ENCODE measurements at regions not wholly inside any gene's neighbourhood (a gene's known extent, or its start where the extent isn't known, plus 50 kb on each side); places are given as distances from the start of the nearest gene placed in this dataset.

DNA sequence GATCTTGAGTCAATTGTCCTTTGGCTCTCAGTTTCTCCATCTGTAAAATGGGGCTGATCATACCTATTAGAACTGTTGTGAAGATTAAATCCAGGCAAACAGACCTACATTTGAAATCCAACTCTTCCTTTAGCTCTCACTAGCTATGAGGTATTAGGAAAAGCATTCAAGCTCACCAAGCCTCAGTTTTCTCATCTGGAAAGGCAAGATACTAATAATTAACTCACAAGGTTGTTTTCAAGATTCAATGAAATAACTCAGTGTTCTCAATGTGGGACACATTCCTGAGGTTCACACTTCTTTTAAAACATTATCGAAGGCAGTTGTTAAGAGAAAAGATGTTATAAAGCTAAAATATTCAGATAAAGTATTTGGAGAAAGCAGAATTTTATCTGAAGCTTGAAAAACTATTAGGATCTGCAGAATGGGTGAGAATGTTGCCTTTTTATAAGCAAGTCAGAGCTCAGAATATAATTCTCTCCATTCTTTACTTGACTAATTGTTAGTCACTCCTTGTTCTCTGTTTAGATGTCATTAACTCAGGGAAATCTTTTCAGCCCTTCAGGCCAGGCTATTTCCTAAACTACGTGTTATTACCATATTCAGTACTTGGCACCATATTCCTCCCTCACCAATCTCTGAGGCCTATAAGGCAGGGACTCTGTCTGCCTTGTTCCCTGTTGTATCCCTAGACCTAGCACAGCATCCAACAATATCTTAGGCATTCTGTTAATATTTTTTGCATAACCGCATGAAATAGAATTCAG, 72.0 kb upstream of the VAV3 start:
- TF ChIP-seq POLR2AphosphoS5 (IDR thresholded peaks at IDR 0.05; ENCODE audit: borderline replicate concordance, low read depth, low read length) (no peak), EZH2 (IDR thresholded peaks at IDR 0.05) (no peak)

Measured in SK-N-MC (cell line).